ENCODE measurements at regions not wholly inside any gene's neighbourhood (a gene's known extent, or its start where the extent isn't known, plus 50 kb on each side); places are given as distances from the start of the nearest gene placed in this dataset.

DNA sequence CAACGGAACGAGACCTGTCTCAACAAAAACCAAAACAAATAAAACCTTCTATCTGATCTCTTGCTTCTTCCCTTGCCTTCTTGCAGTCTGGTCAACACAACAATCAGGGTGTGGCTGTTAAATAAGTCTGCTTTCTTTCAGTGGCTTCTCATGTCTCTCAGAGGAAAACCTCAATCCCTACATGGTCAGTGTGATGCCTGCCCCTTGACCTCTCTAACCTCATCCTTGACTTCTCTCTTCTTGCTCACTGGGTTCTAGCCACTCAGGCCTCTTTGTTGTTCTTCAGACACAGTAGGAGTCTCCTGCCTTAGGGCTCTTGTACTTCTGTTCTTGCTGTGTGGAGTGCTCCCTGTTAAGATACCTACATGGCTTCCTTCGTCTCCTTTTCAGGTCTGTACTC, 220.4 kb downstream of the SDHAF3 start:
- Mint-ChIP-seq H3K4me1 (no peaks in the 10 kb centered on the region), H3K27me3 (ENCODE audit: low read depth in 2 of 2) (no peaks in the 10 kb centered on the region), H3K27ac (no peak overlapping the region), H3K36me3 (no peaks in the 10 kb centered on the region), H3K4me3 (no peak overlapping the region), H3K9me3 (peaks cover 6 to 8% of the 10 kb centered on the region in 2 donors)
- Histone ChIP-seq H3K4me1 (ENCODE audit: control insufficient read depth, insufficient read depth, low read length) (no peaks in the 10 kb centered on the region), H3K36me3 (ENCODE audit: control insufficient read depth, insufficient read depth, low read length) (no peaks in the 10 kb centered on the region), H3K27me3 (ENCODE audit: control insufficient read depth, insufficient read depth, low read length) (no peaks in the 10 kb centered on the region), H3K9me3 (ENCODE audit: control insufficient read depth, insufficient read depth, low read length) (no peaks in the 10 kb centered on the region), H3K4me3 (ENCODE audit: low read length) (no peak overlapping the region), H3K27ac (ENCODE audit: low read length) (no peak overlapping the region)
- intact Hi-C loops (cut with micrococcal nuclease) = no loop called here
- DNase-seq = no peak
- TF ChIP-seq CTCF (IDR thresholded peaks at IDR 0.05) = no peak
- ATAC-seq = no peak
- 88% methylated on average over 3 of the region's 3 CpGs for WGBS (ENCODE audit: insufficient coverage)

DNA sequence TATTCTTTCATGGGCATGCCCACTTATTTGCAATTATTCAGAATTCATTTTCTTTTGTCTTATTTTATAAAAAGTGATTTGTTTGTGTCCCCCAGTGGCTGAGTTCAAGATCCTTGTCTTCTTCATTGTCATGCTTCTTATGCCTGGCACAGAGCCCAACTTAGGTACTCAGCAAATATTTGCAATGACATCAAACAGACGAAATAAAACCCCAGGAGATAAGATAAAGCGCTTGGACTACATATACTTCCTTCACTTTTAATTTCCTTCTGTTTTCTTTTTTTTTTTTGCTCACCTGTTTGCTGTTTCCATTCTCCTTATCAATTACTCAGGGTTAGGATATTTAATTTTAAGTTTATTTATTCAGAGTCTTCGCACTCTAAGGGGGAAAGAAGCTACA, 225.0 kb downstream of the SDHAF3 start:
- WGBS (ENCODE audit: insufficient coverage) = 25% methylated on average over 2 of the region's 3 CpGs
- intact Hi-C loops (cut with micrococcal nuclease) = no loop called here
- Mint-ChIP-seq H3K36me3 (no peaks in the 10 kb centered on the region), H3K27me3 (ENCODE audit: low read depth in 2 of 2) (no peaks in the 10 kb centered on the region), H3K4me1 (no peaks in the 10 kb centered on the region), H3K9me3 (peaks cover 3 to 12% of the 10 kb centered on the region in 2 donors), H3K27ac (no peak overlapping the region), H3K4me3 (no peak overlapping the region)
- ATAC-seq (no peak), DNase-seq (no peak)
- no peak for TF ChIP-seq CTCF (IDR thresholded peaks at IDR 0.05)
- H3K4me3 ChIP-seq (ENCODE audit: low read length) = no peak overlapping the region
- H3K27me3 ChIP-seq (ENCODE audit: control insufficient read depth, insufficient read depth, low read length) = no peaks in the 10 kb centered on the region
- H3K27ac ChIP-seq (ENCODE audit: low read length) = no peak overlapping the region
- H3K36me3 ChIP-seq (ENCODE audit: control insufficient read depth, insufficient read depth, low read length) = no peaks in the 10 kb centered on the region
- H3K4me1 ChIP-seq (ENCODE audit: control insufficient read depth, insufficient read depth, low read length) = no peaks in the 10 kb centered on the region
- H3K9me3 ChIP-seq (ENCODE audit: control insufficient read depth, insufficient read depth, low read length) = no peaks in the 10 kb centered on the region

DNA sequence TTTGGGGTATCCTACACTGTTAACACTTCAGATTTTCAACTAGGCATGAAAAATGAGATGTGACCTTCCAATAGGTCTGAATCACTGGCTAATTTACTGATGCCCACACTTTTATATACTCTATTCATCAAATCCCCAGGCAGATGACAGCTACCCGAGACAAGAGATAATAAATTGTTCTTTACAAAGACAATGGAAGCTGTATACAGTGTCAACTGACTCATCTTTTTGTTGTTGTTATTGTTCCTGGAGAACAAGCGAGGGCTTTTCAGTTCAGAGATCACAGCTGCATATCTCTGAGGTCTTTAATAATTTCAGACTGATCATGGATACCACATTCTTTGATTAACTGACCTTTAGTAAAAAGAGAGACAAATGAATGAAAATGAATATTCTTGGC, 228.9 kb downstream of the SDHAF3 start:
- Histone ChIP-seq H3K9me3 (ENCODE audit: control insufficient read depth, insufficient read depth, low read length) (no peaks in the 10 kb centered on the region), H3K4me1 (ENCODE audit: control insufficient read depth, insufficient read depth, low read length) (no peaks in the 10 kb centered on the region), H3K27ac (ENCODE audit: low read length) (no peak overlapping the region), H3K36me3 (ENCODE audit: control insufficient read depth, insufficient read depth, low read length) (no peaks in the 10 kb centered on the region), H3K27me3 (ENCODE audit: control insufficient read depth, insufficient read depth, low read length) (no peaks in the 10 kb centered on the region), H3K4me3 (ENCODE audit: low read length) (no peak overlapping the region)
- ATAC-seq (no peak), DNase-seq (no peak)
- H3K36me3 Mint-ChIP-seq = no peaks in the 10 kb centered on the region
- 90% methylated on average over 2 of the region's 2 CpGs for WGBS (ENCODE audit: insufficient coverage)
- H3K4me3 Mint-ChIP-seq = no peak overlapping the region
- no peaks in the 10 kb centered on the region for H3K4me1 Mint-ChIP-seq
- H3K9me3 Mint-ChIP-seq = peaks cover 2 to 9% of the 10 kb centered on the region in 2 donors
- no peak for TF ChIP-seq CTCF (IDR thresholded peaks at IDR 0.05)
- intact Hi-C loops (cut with micrococcal nuclease) = no loop called here
- H3K27ac Mint-ChIP-seq = no peak overlapping the region
- no peaks in the 10 kb centered on the region for H3K27me3 Mint-ChIP-seq (ENCODE audit: low read depth in 2 of 2)

DNA sequence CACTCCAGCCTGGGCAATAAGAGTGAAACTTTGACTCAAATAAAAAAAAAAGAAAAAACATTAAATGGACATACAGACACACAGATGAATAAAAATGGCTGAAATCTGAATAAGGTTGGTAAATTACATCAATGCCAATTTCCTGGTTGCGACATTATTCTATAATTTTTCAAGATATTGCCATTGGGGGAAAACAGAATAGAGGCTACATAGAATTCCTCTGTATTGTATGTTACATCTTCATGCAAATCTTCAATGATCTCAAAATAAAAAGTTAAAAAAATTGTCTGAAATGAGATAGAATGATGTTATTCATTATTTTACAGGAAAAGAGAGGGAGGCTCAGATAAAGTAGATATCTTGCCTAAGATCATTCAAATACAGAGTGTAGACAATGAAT, 234.0 kb downstream of the SDHAF3 start:
- H3K27me3 Mint-ChIP-seq (ENCODE audit: low read depth in 2 of 2) = no peaks in the 10 kb centered on the region
- Histone ChIP-seq H3K27ac (ENCODE audit: low read length) (no peak overlapping the region), H3K4me3 (ENCODE audit: low read length) (no peak overlapping the region), H3K9me3 (ENCODE audit: control insufficient read depth, insufficient read depth, low read length) (no peaks in the 10 kb centered on the region), H3K4me1 (ENCODE audit: control insufficient read depth, insufficient read depth, low read length) (no peaks in the 10 kb centered on the region), H3K36me3 (ENCODE audit: control insufficient read depth, insufficient read depth, low read length) (no peaks in the 10 kb centered on the region), H3K27me3 (ENCODE audit: control insufficient read depth, insufficient read depth, low read length) (no peaks in the 10 kb centered on the region)
- peaks cover 2 to 8% of the 10 kb centered on the region in 2 donors for H3K9me3 Mint-ChIP-seq
- H3K36me3 Mint-ChIP-seq = no peaks in the 10 kb centered on the region
- no CpG with 5 or more reads among the region's 1 CpG for WGBS (ENCODE audit: insufficient coverage)
- intact Hi-C loops (cut with micrococcal nuclease) = no loop called here
- no peak for ATAC-seq
- H3K4me3 Mint-ChIP-seq = no peak overlapping the region
- H3K4me1 Mint-ChIP-seq = no peaks in the 10 kb centered on the region
- DNase-seq = no peak
- TF ChIP-seq CTCF (IDR thresholded peaks at IDR 0.05) = no peak
- no peak overlapping the region for H3K27ac Mint-ChIP-seq
